ENCODE measurements at regions not wholly inside any gene's neighbourhood (a gene's known extent, or its start where the extent isn't known, plus 50 kb on each side); places are given as distances from the start of the nearest gene placed in this dataset.

GRCh38 chr4:18803781-18804180 lies 782.2 kb upstream of the LCORL start (continued):
- TF ChIP-seq ZSCAN9 (CRISPR knock-in tag; IDR thresholded peaks at IDR 0.05; ENCODE audit: borderline replicate concordance) (no peak), ZNF207 (IDR thresholded peaks at IDR 0.05; ENCODE audit: borderline replicate concordance) (no peak), SRSF1 (optimal IDR thresholded peaks at IDR 0.05; ENCODE audit: low read depth, low read length) (no peak), ZNF614 (CRISPR knock-in tag; IDR thresholded peaks at IDR 0.05; ENCODE audit: borderline replicate concordance) (no peak), NCOA5 (CRISPR knock-in tag; IDR thresholded peaks at IDR 0.05) (no peak)

GRCh38 chr4:18798123-18798522 lies 776.6 kb upstream of the LCORL start:
- peaks cover 92% of the 10 kb centered on the region for H3K9me3 ChIP-seq (ENCODE audit: low read length)
- no peaks in the 10 kb centered on the region for H3K36me3 ChIP-seq (replicated peaks in 1 of 2; ENCODE audit: control insufficient read depth in 1 of 2, insufficient read depth in 2 of 2, low read length in 2 of 2)
- POLR2A ChIA-PET, result no interaction called here
- no peak overlapping the region for H3K27ac ChIP-seq (ENCODE audit: extremely low read length, insufficient read depth, low read length)
- in situ Hi-C loops (cut with HindIII; ENCODE audit: extremely low pct_ligation_motif_present, low pct_unique_long_range_greater_than_20kb) (no loop called here), intact Hi-C loops (cut with micrococcal nuclease; ENCODE audit: unreplicated experiment) (no loop called here)
- no peak overlapping the region for H2AFZ ChIP-seq (ENCODE audit: low read length)
- H3K4me1 ChIP-seq (ENCODE audit: insufficient read depth, low read length), result no peaks in the 10 kb centered on the region
- no peak overlapping the region for H3K9ac ChIP-seq (ENCODE audit: insufficient read depth, low read depth, low read length)
- H3K4me2 ChIP-seq (ENCODE audit: low read depth, low read length), result no peak overlapping the region
- H4K20me1 ChIP-seq (ENCODE audit: insufficient read depth, low read length), result no peaks in the 10 kb centered on the region
- no TSS peak for BruUV-seq (replicated peaks)
- FAIRE-seq (no peak), ATAC-seq (no peak), DNase-seq (ENCODE audit: low spot score) (no peak)
- no peak overlapping the region for H3K4me3 ChIP-seq (replicated peaks in 1 of 3; ENCODE audit: insufficient read depth in 1 of 3, low read depth in 2 of 3, low read length in 3 of 3)
- CTCF ChIA-PET (ENCODE audit: low intra/inter-chr PET ratio, low total read pairs), result no interaction called here
- H3K27me3 ChIP-seq (ENCODE audit: control insufficient read depth in 1 of 2, insufficient read depth in 2 of 2, low read length in 2 of 2), result no peaks in the 10 kb centered on the region
- H3K79me2 ChIP-seq (ENCODE audit: insufficient read depth, low read length), result no peaks in the 10 kb centered on the region
- WGBS (ENCODE audit: low lambda C conversion rate), result 3% methylated on average over 2 of the region's 2 CpGs
- TF ChIP-seq DMTF1 (CRISPR knock-in tag; IDR thresholded peaks at IDR 0.05) (no peak), ATAD3A (CRISPR knock-in tag; IDR thresholded peaks at IDR 0.05) (no peak), TRAFD1 (CRISPR knock-in tag; IDR thresholded peaks at IDR 0.05; ENCODE audit: borderline replicate concordance) (no peak), XRCC5 (optimal IDR thresholded peaks at IDR 0.05; ENCODE audit: low read length) (no peak), TFDP2 (CRISPR knock-in tag; IDR thresholded peaks at IDR 0.05) (no peak), MAFK (conservative IDR thresholded peaks at IDR 0.05 in 1 of 2, IDR thresholded peaks at IDR 0.05 in 1 of 2; ENCODE audit: low read length in 2 of 2) (no peak), THAP7 (CRISPR knock-in tag; IDR thresholded peaks at IDR 0.05) (no peak), DR1 (CRISPR knock-in tag; IDR thresholded peaks at IDR 0.05) (no peak), SAP130 (CRISPR knock-in tag; IDR thresholded peaks at IDR 0.05; ENCODE audit: low read depth) (no peak)

All from HepG2 (cell line).